ENCODE measurements at regions not wholly inside any gene's neighbourhood (a gene's known extent, or its start where the extent isn't known, plus 50 kb on each side); places are given as distances from the start of the nearest gene placed in this dataset.

GRCh38 chr6:129778793-129779192, 68.8 kb upstream of the ARHGAP18 start:
- no peak for TF ChIP-seq POLR2A (IDR thresholded peaks at IDR 0.05)
- TF ChIP-seq, protein P1, sequence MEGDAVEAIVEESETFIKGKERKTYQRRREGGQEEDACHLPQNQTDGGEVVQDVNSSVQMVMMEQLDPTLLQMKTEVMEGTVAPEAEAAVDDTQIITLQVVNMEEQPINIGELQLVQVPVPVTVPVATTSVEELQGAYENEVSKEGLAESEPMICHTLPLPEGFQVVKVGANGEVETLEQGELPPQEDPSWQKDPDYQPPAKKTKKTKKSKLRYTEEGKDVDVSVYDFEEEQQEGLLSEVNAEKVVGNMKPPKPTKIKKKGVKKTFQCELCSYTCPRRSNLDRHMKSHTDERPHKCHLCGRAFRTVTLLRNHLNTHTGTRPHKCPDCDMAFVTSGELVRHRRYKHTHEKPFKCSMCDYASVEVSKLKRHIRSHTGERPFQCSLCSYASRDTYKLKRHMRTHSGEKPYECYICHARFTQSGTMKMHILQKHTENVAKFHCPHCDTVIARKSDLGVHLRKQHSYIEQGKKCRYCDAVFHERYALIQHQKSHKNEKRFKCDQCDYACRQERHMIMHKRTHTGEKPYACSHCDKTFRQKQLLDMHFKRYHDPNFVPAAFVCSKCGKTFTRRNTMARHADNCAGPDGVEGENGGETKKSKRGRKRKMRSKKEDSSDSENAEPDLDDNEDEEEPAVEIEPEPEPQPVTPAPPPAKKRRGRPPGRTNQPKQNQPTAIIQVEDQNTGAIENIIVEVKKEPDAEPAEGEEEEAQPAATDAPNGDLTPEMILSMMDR (IDR thresholded peaks at IDR 0.05 in 4 of 5, conservative IDR thresholded peaks at IDR 0.05 in 1 of 5) = no peak
